H1 (cell line): ENCODE measurements at regions not wholly inside any gene's neighbourhood (a gene's known extent, or its start where the extent isn't known, plus 50 kb on each side); places are given as distances from the start of the nearest gene placed in this dataset.

ENCODE experiments used
- CEBPB ChIP-seq: IDR thresholded peaks from 2 replicates; pipeline ENCODE4 v1.6.1; 2012; ENCODE audit warnings: low read depth, low read length
- EP300 ChIP-seq, 2 experiments: IDR thresholded peaks; 1 replicate in 1 of 2; 2 replicates in 1 of 2; pipeline ENCODE4 v1.6.1; 2011 to 2012; ENCODE audit warnings: low read depth in 2 of 2, low read length in 2 of 2, mild to moderate bottlenecking in 2 of 2, borderline replicate concordance in 1 of 2, inconsistent platforms in 1 of 2, moderate library complexity in 1 of 2
- POLR2A ChIP-seq, 2 experiments: IDR thresholded peaks; 1 replicate in 1 of 2; 2 replicates in 1 of 2; pipeline ENCODE4 v1.6.1; 2011; ENCODE audit warnings: low read depth in 2 of 2, low read length in 2 of 2, mild to moderate bottlenecking in 2 of 2; ENCODE audit errors: control extremely low read depth in 1 of 2
- SIN3A ChIP-seq, 2 experiments: IDR thresholded peaks in 1 of 2; conservative IDR thresholded peaks in 1 of 2; 2 replicates each; pipeline ENCODE4 v1.6.1; 2011 to 2012; ENCODE audit warnings: low read length in 2 of 2, improper control_type of control experiment in 1 of 2, low read depth in 1 of 2, mild to moderate bottlenecking in 1 of 2
- TF ChIP-seq, protein P1 (sequence below), 3 experiments: IDR thresholded peaks; 1 replicate in 2 of 3; 2 replicates in 1 of 3; pipeline versions ENCODE4 v1.5.1 to v1.6.1; 2011; ENCODE audit warnings: low read length in 3 of 3, mild to moderate bottlenecking in 3 of 3, inconsistent platforms in 2 of 3, low read depth in 1 of 3, moderate library complexity in 1 of 3; ENCODE audit not compliant: insufficient read depth in 1 of 3; ENCODE audit errors: control extremely low read depth in 1 of 3

- TF ChIP-seq, protein P1, sequence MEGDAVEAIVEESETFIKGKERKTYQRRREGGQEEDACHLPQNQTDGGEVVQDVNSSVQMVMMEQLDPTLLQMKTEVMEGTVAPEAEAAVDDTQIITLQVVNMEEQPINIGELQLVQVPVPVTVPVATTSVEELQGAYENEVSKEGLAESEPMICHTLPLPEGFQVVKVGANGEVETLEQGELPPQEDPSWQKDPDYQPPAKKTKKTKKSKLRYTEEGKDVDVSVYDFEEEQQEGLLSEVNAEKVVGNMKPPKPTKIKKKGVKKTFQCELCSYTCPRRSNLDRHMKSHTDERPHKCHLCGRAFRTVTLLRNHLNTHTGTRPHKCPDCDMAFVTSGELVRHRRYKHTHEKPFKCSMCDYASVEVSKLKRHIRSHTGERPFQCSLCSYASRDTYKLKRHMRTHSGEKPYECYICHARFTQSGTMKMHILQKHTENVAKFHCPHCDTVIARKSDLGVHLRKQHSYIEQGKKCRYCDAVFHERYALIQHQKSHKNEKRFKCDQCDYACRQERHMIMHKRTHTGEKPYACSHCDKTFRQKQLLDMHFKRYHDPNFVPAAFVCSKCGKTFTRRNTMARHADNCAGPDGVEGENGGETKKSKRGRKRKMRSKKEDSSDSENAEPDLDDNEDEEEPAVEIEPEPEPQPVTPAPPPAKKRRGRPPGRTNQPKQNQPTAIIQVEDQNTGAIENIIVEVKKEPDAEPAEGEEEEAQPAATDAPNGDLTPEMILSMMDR (IDR thresholded peaks at IDR 0.05; ENCODE audit: control extremely low read depth in 1 of 3, insufficient read depth in 1 of 3, low read depth in 1 of 3, low read length in 3 of 3): no peak
- TF ChIP-seq EP300 (IDR thresholded peaks at IDR 0.05; ENCODE audit: borderline replicate concordance in 1 of 2, low read depth in 2 of 2, low read length in 2 of 2): no peak
- TF ChIP-seq SIN3A (conservative IDR thresholded peaks at IDR 0.05 in 1 of 2, IDR thresholded peaks at IDR 0.05 in 1 of 2; ENCODE audit: low read depth in 1 of 2, low read length in 2 of 2): no peak
- no peak for TF ChIP-seq POLR2A (IDR thresholded peaks at IDR 0.05; ENCODE audit: control extremely low read depth in 1 of 2, low read depth in 2 of 2, low read length in 2 of 2)
- TF ChIP-seq CEBPB: no peak
These were observed 68.1 kb upstream of the CES5A start for GRCh38 chr16:55943267-55943666.
